ENCODE measurements at regions not wholly inside any gene's neighbourhood (a gene's known extent, or its start where the extent isn't known, plus 50 kb on each side); places are given as distances from the start of the nearest gene placed in this dataset.
"Not testable (repeated sequence)": the region's sequence is repeated elsewhere in the genome, so short reads cannot be mapped to it uniquely, and the experiment has no call there.

DNA sequence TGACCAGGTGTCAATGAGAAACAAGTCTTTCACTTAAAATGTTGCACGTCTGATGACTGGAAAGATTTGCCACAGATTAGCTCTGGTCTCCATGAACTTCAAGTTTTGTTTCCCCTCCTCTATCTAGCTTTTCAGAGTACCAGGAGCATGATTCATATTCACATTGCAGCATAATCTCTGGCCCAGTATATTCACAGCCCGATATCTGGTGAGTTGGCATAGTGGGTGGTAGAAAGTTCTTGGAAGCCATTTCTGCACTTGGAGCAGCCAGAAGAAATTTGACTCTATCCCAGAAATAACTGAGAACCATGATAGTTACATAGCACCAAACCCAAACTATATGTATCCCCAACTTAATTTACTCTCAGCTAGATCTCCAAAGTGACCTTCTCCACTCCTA, 503.9 kb downstream of the PID1 start:
- H3K27ac Mint-ChIP-seq = no peak overlapping the region

GRCh38 chr2:228763379-228763981, 507.6 kb downstream of the PID1 start:
- Histone ChIP-seq H3K36me3 (ENCODE audit: insufficient read depth, low read length) (no peaks in the 10 kb centered on the region), H3K27me3 (ENCODE audit: insufficient read depth, low read length) (no peaks in the 10 kb centered on the region), H3K27ac (ENCODE audit: low read depth, low read length) (no peak overlapping the region), H3K4me1 (ENCODE audit: insufficient read depth, low read length) (no peaks in the 10 kb centered on the region), H3K4me3 (ENCODE audit: low read length in 2 of 2) (no peak overlapping the region), H3K9me3 (ENCODE audit: control insufficient read depth in 1 of 2, low read length in 2 of 2) (no peaks in the 10 kb centered on the region)
- Mint-ChIP-seq H3K4me1 (no peaks in the 10 kb centered on the region), H3K27me3 (no peaks in the 10 kb centered on the region), H3K4me3 (no peak overlapping the region), H3K9me3 (peaks cover 0 to 5% (median 1%) of the 10 kb centered on the region in 8 donors), H3K36me3 (no peaks in the 10 kb centered on the region), H3K27ac (no peak overlapping the region)
- DNase-seq = no peak
- ChIA-PET CTCF (ENCODE audit: partially characterized antibody) (no interaction called here), POLR2A (ENCODE audit: partially characterized antibody) (no interaction called here)
- intact Hi-C loops (cut with micrococcal nuclease) = no loop called here

More for the DNA sequence above, 503.9 kb downstream of the PID1 start:
- no peaks in the 10 kb centered on the region for H3K4me1 Mint-ChIP-seq
- peaks cover 0 to 6% (median 3%) of the 10 kb centered on the region in 8 donors for H3K9me3 Mint-ChIP-seq
- H3K27me3 ChIP-seq (ENCODE audit: insufficient read depth, low read length) = no peaks in the 10 kb centered on the region
- ChIA-PET POLR2A (ENCODE audit: partially characterized antibody) (no interaction called here), CTCF (ENCODE audit: partially characterized antibody) (no interaction called here)
- H3K27me3 Mint-ChIP-seq = no peaks in the 10 kb centered on the region
- H3K4me3 Mint-ChIP-seq = no peak overlapping the region
- H3K27ac ChIP-seq (ENCODE audit: low read depth, low read length) = no peak overlapping the region
- H3K36me3 ChIP-seq (ENCODE audit: insufficient read depth, low read length) = no peaks in the 10 kb centered on the region
- no peaks in the 10 kb centered on the region for H3K36me3 Mint-ChIP-seq
- no peaks in the 10 kb centered on the region for H3K4me1 ChIP-seq (ENCODE audit: insufficient read depth, low read length)
- no peak for DNase-seq
- H3K9me3 ChIP-seq (ENCODE audit: control insufficient read depth in 1 of 2, low read length in 2 of 2) = no peaks in the 10 kb centered on the region
- no peak overlapping the region for H3K4me3 ChIP-seq (ENCODE audit: low read length in 2 of 2)
- intact Hi-C loops (cut with micrococcal nuclease) = no loop called here

GRCh38 chr2:228762565-228762964, 508.5 kb downstream of the PID1 start:
- no peak overlapping the region for H3K27ac Mint-ChIP-seq
- ChIA-PET CTCF (ENCODE audit: partially characterized antibody) (no interaction called here), POLR2A (ENCODE audit: partially characterized antibody) (no interaction called here)
- H3K36me3 Mint-ChIP-seq = no peaks in the 10 kb centered on the region
- Histone ChIP-seq H3K27ac (ENCODE audit: low read depth, low read length) (no peak overlapping the region), H3K36me3 (ENCODE audit: insufficient read depth, low read length) (no peaks in the 10 kb centered on the region), H3K4me1 (ENCODE audit: insufficient read depth, low read length) (no peaks in the 10 kb centered on the region), H3K4me3 (ENCODE audit: low read length in 2 of 2) (no peak overlapping the region), H3K9me3 (ENCODE audit: control insufficient read depth in 1 of 2, low read length in 2 of 2) (no peaks in the 10 kb centered on the region), H3K27me3 (ENCODE audit: insufficient read depth, low read length) (no peaks in the 10 kb centered on the region)
- H3K9me3 Mint-ChIP-seq = peaks cover 0 to 5% (median 1%) of the 10 kb centered on the region in 8 donors
- H3K4me1 Mint-ChIP-seq = no peaks in the 10 kb centered on the region
- intact Hi-C loops (cut with micrococcal nuclease) = no loop called here
- DNase-seq = no peak
- no peaks in the 10 kb centered on the region for H3K27me3 Mint-ChIP-seq
- no peak overlapping the region for H3K4me3 Mint-ChIP-seq

DNA sequence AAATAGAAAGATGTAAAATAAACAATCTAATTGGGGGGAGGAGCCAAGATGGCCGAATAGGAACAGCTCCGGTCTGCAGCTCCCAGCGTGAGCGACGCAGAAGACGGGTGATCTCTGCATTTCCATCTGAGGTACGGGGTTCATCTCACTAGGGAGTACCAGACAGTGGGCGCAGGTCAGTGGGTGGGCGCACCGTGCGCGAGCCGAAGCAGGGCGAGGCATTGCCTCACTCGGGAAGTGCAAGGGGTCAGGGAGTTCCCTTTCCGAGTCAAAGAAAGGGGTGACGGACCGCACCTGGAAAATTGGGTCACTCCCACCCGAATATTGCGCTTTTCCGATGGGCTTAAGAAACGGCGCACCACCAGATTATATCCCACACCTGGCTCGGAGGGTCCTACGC, 515.4 kb downstream of the PID1 start:
- H3K27ac Mint-ChIP-seq; CTCF ChIA-PET (ENCODE audit: partially characterized antibody); H3K36me3 ChIP-seq (ENCODE audit: insufficient read depth, low read length); H3K9me3 ChIP-seq (ENCODE audit: control insufficient read depth in 1 of 2, low read length in 2 of 2); H3K4me1 Mint-ChIP-seq; H3K36me3 Mint-ChIP-seq; H3K4me3 ChIP-seq (ENCODE audit: low read length in 2 of 2); H3K4me1 ChIP-seq (ENCODE audit: insufficient read depth, low read length); POLR2A ChIA-PET (ENCODE audit: partially characterized antibody); H3K27ac ChIP-seq (ENCODE audit: low read depth, low read length); H3K27me3 ChIP-seq (ENCODE audit: insufficient read depth, low read length); H3K27me3 Mint-ChIP-seq; DNase-seq; H3K4me3 Mint-ChIP-seq; intact Hi-C loops (cut with micrococcal nuclease): not testable (repeated sequence)
- peaks cover 0 to 21% (median 9%) of the 10 kb centered on the region in 8 donors for H3K9me3 Mint-ChIP-seq

- no peak overlapping the region for H3K27ac Mint-ChIP-seq
- no peaks in the 10 kb centered on the region for H3K36me3 Mint-ChIP-seq
- H3K4me1 Mint-ChIP-seq = no peaks in the 10 kb centered on the region
- Histone ChIP-seq H3K9me3 (ENCODE audit: control insufficient read depth in 1 of 2, low read length in 2 of 2) (no peaks in the 10 kb centered on the region), H3K4me1 (ENCODE audit: insufficient read depth, low read length) (no peaks in the 10 kb centered on the region), H3K36me3 (ENCODE audit: insufficient read depth, low read length) (no peaks in the 10 kb centered on the region), H3K27ac (ENCODE audit: low read depth, low read length) (no peak overlapping the region), H3K4me3 (ENCODE audit: low read length in 2 of 2) (no peak overlapping the region), H3K27me3 (ENCODE audit: insufficient read depth, low read length) (no peaks in the 10 kb centered on the region)
- CTCF ChIA-PET (ENCODE audit: partially characterized antibody) = interaction anchor here (0.5 kb wide), 1 partner anchor 34 kb away, joined by 3 read pairs; no protein-coding TSS in a partner anchor
- no peak overlapping the region for H3K4me3 Mint-ChIP-seq
- DNase-seq = no peak
- intact Hi-C loops (cut with micrococcal nuclease) = no loop called here
- H3K27me3 Mint-ChIP-seq = no peaks in the 10 kb centered on the region
- POLR2A ChIA-PET (ENCODE audit: partially characterized antibody) = no interaction called here
- peaks cover 0 to 9% (median 4%) of the 10 kb centered on the region in 8 donors for H3K9me3 Mint-ChIP-seq
Observed at GRCh38 chr2:228747483-228747882, 523.6 kb downstream of the PID1 start.

DNA sequence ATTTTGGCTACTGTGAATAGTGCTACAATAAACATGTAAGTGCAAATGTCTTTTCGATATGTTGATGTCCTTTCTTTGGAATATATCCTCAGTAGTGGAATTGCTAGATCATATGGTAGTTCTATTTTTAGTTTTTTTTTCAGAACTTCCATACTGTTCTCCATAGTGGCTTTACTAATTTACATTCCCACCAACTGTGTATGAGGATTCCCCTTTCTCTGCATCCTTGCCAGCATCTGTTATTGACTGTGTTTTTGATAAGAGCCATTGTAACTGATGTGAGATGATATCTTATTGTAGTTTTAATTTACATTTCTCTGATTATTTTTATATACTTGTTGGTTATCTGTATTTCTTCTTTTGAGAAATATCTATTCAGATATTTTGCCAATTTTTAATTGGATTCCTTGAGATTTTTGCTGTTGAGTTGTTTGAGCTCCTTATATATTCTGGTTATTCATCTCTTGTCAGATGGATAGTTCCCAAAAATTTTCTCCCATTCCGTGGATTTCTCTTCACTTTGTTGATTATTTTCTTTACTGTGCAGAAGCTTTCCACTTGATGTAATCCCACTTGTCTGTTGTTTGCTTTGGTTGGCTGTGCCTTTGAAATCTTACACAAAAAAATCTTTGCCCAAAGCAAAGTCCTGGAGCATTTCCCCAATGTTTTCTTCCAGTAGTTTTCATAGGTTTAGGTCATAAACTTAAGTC, 532.3 kb downstream of the PID1 start:
- Mint-ChIP-seq H3K4me3 (no peak overlapping the region), H3K4me1 (no peaks in the 10 kb centered on the region), H3K27ac (no peak overlapping the region), H3K36me3 (no peaks in the 10 kb centered on the region), H3K27me3 (no peaks in the 10 kb centered on the region), H3K9me3 (peaks cover 0 to 10% (median 2%) of the 10 kb centered on the region in 8 donors)
- intact Hi-C loops (cut with micrococcal nuclease) = no loop called here
- Histone ChIP-seq H3K27ac (ENCODE audit: low read depth, low read length) (no peak overlapping the region), H3K27me3 (ENCODE audit: insufficient read depth, low read length) (no peaks in the 10 kb centered on the region), H3K9me3 (ENCODE audit: control insufficient read depth in 1 of 2, low read length in 2 of 2) (no peaks in the 10 kb centered on the region), H3K36me3 (ENCODE audit: insufficient read depth, low read length) (no peaks in the 10 kb centered on the region), H3K4me1 (ENCODE audit: insufficient read depth, low read length) (no peaks in the 10 kb centered on the region), H3K4me3 (ENCODE audit: low read length in 2 of 2) (no peak overlapping the region)
- no peak for DNase-seq
- ChIA-PET CTCF (ENCODE audit: partially characterized antibody) (no interaction called here), POLR2A (ENCODE audit: partially characterized antibody) (no interaction called here)

GRCh38 chr2:228735697-228736096, 535.4 kb downstream of the PID1 start:
- Histone ChIP-seq H3K4me1 (ENCODE audit: insufficient read depth, low read length) (no peaks in the 10 kb centered on the region), H3K9me3 (ENCODE audit: control insufficient read depth in 1 of 2, low read length in 2 of 2) (no peaks in the 10 kb centered on the region), H3K27me3 (ENCODE audit: insufficient read depth, low read length) (no peaks in the 10 kb centered on the region), H3K27ac (ENCODE audit: low read depth, low read length) (no peak overlapping the region), H3K36me3 (ENCODE audit: insufficient read depth, low read length) (no peaks in the 10 kb centered on the region), H3K4me3 (ENCODE audit: low read length in 2 of 2) (no peak overlapping the region)
- Mint-ChIP-seq H3K4me3 (no peak overlapping the region), H3K27me3 (no peaks in the 10 kb centered on the region), H3K27ac (no peak overlapping the region), H3K4me1 (no peaks in the 10 kb centered on the region), H3K9me3 (peaks cover 0 to 8% (median 2%) of the 10 kb centered on the region in 8 donors), H3K36me3 (no peaks in the 10 kb centered on the region)
- CTCF ChIA-PET (ENCODE audit: partially characterized antibody) = no interaction called here
- POLR2A ChIA-PET (ENCODE audit: partially characterized antibody) = no interaction called here
- DNase-seq = no peak
- intact Hi-C loops (cut with micrococcal nuclease) = no loop called here
